ENCODE measurements at regions not wholly inside any gene's neighbourhood (a gene's known extent, or its start where the extent isn't known, plus 50 kb on each side); places are given as distances from the start of the nearest gene placed in this dataset.

GRCh38 chr18:73316513-73316912 is 448.7 kb upstream of the NETO1 start:
- TF ChIP-seq CTCF (IDR thresholded peaks at IDR 0.05) (no peak), POLR2A (IDR thresholded peaks at IDR 0.05) (no peak), POLR2AphosphoS5 (IDR thresholded peaks at IDR 0.05) (no peak), EP300 (IDR thresholded peaks at IDR 0.05) (no peak)

Measured in gastroesophageal sphincter (tissue), 3 donors.